ENCODE measurements at regions not wholly inside any gene's neighbourhood (a gene's known extent, or its start where the extent isn't known, plus 50 kb on each side); places are given as distances from the start of the nearest gene placed in this dataset.

DNA sequence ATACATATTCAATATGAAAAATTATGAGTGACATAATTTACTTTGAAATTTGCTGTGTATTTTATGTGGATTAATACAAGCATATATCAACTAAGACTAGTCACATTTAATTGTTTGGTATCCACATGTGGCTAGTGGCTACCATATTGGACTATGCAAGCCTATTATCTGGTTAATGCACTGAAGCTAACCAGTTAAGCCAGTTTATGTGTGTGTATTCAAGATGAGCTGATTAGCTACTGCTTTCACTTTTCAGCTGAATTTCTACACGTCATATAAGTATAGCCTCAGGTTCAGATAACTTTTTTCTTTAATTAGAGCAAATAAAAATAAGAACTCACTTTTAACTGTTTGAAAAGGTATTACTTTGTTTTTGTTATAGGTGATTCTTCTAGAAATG is 903.7 kb downstream of the TFAP2A start:
- DNase-seq = no peak

DNA sequence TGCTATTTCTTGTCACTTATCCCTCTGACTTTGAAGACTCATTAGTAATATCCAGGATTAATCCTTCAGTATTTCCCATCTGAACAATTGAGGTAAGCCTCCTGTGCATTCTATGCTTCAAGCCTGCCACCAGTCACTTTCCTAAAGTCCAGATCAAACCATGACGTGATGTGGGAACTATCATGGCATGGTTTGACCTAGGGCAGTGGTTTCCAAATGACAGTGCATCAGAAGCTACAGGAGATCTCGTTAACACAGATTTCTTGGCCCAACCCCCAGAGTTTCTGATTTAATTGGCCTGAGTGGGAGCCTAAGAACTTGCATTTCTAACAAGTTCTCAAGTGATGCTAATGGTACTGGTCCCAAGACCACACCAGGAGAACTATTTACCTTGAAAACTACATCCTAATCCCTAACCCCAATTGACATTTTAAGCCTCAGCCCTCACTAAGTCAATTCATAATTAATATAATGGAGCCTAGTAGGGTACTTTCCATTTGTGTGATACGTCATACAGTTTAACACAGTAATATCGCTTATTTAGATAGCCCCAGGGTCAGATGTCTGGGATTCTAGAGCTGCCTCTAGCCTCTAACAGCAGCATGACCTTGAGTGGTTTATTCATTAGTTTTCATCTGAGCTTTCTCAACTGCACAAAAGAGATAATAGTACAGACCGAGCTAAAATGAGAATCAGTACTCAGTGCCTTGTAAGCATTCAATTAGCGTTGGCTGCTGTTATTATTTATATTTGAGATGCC is 907.6 kb downstream of the TFAP2A start:
- no peak for DNase-seq

DNA sequence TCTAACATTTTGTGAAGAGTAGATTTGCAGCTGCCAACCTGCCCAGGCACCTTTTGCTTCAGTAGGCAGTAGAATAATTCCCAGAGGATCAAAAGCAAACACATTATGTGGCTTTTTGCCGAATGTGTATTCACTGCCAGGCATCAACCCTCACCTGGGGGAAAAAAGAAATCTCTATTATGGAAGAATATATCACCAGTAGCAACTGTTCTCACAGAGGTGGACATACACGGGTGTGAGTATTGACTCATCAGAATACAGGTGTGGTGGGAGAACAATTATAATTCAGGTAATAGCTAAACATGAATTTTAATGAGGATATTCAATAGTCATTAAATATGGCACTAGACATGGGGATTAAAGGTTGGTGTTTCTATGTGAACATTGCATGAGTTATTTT is 910.7 kb downstream of the TFAP2A start:
- DNase-seq = peak; percentile 91 to 97

DNA sequence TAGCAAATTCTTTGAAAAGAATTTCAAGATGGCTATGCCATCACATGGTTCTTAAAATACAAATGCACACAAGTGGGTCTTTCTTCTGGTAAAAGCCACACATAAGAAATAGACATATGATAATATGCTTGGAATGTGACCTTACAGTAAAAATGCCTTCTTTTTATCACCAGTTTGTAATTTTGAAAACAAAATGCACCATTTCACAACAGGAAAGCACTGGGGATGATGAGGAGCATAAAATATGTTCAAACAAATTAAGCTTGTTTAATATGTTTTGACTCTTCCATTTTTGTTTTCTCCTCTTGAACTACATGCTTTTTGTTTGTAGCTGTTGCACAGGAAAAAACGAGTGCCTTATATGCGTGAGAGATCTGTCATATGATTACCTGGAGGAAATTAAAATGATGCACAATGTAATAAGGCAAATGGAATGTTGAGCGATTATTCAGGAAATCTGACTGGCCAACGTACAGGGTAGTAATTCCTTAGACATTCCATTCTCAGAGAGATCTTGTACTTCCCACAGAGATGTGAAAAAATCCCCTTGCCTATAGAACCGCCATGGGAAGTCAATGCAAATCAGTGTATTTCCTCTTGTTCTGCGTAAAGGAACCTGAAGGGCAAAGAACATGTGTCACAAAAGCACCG is 911.6 kb downstream of the TFAP2A start:
- DNase-seq = peak in 1 of 2 experiments; percentile 59

DNA sequence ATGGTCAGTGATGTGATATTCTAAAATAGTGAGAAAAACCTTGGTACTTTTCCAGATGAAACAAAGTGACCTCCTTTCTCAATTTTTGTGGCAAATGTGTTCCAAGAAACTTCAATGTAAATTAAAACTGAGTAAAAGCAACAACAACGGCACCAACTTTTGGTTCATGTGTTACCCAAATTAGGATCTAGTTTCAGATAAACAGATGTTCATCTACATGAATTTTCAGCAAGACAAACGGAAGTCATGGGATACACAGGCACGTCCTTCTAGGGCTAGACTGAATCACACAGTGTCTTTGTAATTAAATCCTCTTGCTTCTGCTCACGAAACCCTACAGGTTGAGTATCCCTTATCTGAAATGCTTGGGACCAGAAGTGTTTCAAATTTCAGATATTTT is 915.2 kb downstream of the TFAP2A start:
- DNase-seq = no peak

DNA sequence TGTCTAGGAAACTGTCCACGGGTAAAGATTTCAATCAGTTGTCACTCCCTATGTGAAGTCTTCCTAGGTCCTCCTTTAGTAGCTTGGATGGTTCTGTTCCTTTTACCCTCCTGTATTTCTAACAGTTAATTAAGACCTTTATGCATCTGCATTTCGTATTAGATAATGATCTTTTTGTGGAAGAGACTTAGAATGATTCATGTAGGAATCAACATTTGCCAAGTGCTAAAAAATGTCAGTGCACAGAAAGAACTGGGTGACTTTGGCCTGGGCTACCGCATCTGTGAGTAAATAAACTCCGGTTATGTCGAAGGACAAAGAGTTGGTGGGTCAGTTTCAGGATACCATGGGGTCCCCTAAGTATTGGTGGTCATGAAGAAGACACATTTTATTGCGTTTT is 918.0 kb downstream of the TFAP2A start:
- no peak for DNase-seq

DNA sequence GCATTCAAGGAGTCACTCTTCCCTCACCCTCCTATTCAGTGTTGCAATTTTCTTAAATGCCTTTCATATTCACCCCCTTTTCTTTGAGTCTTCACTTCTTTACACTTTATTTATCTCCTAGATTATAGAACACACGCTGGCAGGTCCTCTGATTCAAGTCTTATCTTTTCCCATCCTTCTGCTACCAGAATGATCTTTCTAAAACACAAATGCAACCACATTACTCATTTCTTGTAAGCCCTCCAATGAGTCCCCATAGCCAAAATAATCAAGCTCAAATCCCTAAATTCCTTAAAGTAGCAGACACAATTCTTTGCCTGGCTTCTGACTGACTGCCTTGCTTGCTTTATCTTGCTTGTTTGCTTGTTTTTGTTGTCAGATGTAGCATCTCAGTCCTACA is 920.0 kb downstream of the TFAP2A start:
- DNase-seq = no peak

DNA sequence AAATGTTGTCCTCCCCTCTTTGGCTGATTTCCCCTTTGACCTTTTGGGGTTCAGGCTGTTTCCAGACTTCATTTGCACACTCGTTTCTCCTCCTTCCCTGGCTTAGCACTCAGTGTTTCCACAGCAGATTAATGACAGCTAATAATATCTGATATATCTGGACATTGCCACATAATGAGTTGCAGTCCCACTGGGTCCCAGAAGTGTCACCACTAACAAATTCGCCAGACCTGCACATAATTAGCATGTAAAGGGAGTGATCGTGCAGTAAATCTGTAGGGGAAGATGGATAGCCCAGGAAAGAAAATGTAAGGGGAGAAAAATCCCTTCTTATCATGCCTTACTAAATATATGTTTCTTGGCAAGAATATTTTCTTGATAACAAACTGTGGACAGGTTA is 922.1 kb downstream of the TFAP2A start:
- no peak for DNase-seq

DNA sequence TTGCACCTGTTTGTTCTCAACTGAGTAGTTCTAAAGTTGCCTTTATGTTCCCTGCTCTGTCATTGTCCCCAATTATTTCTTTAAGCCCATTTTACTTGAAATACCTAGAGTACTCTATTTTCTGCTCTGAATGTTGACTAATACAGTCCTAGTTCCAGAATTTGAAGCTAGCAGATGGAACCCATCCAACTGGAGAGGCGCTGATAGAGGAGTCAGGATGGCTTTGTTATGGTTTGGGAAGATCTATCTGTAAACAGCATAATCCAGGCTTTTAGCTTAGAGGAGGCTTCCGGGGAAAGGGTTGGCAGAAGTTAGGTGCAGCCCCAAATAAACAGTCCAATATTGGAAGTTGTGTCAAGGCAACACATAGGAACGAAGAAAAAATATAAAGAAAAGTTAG is 927.7 kb downstream of the TFAP2A start:
- no peak for DNase-seq

DNA sequence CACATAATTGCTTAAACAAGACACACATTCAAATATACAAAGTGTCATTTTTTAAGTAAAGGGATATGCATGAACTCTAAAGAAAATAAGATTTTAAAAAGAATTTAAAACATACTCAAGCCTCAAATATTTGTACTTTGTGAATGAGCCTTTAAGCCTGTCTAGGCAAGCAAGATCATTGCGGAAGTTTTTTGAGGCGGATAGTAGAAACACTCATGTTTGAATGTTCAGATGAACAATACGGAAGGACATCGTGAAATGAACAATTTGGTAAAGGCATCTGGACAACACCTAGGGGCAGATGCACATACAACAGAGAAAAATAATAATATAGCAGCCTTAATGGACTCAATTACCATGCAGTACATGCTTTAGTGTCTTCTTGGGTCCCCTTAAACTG is 928.9 kb downstream of the TFAP2A start:
- DNase-seq = no peak

DNA sequence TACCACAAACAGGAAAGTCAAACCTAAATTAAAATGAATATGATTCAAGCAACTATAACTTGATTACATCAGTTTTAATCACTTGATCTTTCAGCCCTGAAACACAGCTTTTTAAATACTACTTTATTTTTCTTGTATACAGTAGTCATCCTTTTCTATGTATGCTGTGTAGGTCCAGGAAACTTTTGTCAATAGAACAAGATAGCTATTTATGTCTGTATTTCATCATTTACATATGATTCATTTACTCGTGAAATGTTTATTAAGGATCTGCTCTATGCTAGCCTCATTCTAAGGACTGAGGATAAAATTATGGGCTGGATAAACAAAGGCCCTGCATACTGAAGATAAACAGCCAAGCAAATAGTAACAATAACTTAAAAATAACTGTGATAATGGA is 930.2 kb downstream of the TFAP2A start:
- DNase-seq = no peak

DNA sequence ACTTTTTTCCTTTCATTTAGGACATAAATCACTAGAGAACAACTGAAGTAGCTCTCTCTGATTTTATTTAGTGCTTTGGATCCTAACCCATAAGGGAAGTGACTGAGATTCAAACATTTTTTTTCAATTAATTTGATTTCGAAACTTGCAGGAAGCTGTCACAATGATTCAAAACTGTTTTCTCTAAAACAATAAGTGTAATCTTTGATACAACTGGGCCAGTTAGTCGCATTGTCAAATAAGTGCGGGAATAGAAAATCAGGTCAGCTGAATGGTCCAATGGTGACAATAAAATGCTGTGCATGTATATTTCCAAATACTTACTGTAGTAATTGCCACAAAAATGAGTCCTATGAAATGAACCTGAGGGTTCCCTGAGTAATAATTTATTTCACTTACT is 930.8 kb downstream of the TFAP2A start:
- no peak for DNase-seq

DNA sequence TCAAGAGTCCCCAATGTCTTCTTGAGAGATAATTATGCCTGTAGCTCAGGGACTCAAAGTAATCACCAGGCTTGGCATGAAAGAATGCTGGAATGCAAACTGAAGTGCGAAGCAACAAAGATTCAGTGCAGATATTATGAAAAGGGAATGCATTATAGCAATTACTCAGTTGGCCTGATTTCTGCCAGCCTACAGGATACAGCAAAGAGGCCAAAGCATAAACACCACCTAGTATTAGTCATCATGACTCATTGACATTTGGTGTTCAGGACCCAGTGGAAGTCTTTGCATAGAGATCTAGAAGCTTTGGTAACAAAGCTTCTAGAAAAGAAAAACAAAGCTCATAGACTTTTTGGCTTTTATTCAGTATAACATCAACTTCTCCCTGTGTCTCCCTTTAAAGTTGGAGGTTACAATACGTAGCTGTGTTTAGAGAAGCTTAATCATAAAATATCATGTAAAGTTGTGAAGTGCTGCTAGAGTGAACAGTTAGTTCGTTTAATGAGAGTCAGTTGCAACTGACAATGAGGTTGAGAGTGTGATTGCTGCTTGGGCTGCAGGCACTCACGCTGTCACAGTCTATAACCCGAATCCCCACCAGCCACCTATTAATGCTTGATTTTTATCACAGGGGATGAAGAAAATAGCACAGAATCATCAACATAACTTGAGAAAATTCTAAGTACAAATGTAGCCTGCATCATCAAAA is 932.7 kb downstream of the TFAP2A start:
- no peak for DNase-seq

DNA sequence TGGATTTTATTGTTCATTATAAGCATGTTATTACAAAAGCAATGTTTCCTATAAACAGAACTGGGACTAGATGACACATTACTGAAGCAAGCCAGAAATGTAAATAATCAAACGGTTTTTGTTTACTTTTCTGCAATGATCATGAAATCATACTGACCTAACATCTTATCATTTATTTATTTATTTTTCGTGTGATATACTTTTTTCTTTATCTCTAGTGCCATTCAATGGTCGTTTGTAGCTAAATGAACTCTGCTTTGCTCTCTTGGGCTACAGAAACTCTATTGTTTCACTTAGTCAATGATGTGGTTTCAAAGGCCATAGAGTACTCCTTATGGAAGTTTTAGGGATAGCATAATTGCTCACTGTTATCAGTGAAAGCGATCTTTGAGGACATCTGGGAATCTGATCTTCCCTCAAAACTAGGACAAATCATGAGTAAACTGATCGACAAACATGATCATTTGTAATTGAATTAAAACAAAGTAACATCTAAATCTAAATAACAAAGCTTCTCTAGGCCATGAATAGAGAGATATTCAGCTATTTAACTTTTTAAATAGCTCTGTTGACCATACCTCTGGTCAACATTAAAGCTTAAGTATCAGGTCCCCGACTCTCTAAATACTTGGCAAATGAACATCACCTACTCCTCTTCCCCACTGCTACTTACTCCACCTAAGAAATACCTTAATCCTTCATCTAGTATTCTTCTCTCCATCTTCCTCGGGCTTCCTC is 933.4 kb downstream of the TFAP2A start:
- no peak for DNase-seq

DNA sequence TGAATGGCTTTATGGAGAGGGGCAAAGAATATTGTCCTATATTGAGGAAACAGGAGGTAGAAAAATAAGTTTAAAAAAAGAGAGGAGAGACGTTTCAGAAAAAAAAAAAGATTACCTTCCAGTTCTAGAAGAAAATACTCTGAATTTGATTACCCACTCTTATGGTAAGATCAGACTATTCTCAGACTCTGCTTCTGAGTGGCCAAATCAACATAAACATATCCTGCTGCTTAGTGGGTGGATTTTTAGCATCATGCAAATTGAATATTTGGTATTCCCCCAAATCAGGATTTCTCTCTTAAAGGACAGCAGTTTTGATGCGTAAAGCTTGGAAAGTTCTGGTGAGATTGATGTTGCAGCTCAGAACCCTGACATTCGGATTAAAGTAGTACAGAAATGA is 946.6 kb downstream of the TFAP2A start:
- DNase-seq = no peak

DNA sequence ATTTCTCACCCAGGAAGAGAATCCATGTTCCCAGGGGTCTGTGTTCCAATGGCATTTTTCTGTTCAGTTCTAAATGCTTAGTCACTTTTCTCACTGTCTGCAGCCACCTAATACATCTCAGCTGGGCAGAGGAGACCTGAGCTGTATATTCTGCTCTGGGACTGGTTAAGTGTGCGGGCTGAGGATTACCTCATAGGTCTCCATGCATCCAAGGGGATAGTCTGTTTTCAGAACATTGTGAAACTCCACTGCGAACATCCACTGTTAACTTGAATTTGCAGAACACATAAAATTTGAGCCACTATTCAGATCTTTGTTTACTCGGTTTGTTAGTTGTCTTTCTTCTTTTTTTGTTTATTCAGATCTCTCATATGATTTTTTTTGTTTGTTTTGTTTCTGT is 947.1 kb downstream of the TFAP2A start:
- no peak for DNase-seq

DNA sequence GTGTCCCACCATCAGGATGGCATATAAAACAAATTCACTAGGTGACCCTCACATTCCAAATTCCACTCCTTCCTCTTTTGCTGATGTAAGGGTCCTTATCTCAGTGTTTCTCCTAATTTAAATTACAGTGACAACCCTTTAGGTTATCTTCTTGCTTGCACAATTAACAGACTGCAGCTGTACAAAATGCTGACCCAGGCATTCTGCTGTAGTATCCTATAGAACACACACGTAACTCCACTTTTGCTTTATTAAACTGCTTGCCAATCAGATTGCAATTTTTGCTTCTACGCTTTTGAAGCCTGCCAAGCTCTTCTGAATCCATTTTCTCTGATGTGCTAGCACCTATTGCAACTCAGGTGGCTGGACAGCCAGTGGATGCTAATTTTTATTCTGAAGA is 950.3 kb downstream of the TFAP2A start:
- DNase-seq = no peak

DNA sequence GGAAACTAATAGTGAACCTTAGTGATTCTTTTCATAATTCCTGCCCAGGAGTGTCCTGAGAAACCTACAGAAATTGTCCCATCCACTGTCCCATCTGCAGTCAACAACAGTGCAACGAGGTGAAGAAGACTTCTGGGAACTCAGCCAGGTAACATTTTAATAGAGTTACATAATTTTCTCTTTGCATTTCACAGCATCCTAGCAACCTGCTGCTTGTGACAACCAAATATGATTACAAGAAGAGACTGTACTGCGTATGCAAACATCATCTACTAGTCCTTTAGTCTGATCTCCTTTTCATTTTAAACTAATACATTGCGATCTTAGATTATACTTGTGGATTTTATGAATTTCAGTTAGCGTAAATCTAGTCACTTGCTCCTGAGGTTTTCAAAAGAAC is 951.6 kb downstream of the TFAP2A start:
- DNase-seq = peak in 1 of 2 experiments; percentile 33

DNA sequence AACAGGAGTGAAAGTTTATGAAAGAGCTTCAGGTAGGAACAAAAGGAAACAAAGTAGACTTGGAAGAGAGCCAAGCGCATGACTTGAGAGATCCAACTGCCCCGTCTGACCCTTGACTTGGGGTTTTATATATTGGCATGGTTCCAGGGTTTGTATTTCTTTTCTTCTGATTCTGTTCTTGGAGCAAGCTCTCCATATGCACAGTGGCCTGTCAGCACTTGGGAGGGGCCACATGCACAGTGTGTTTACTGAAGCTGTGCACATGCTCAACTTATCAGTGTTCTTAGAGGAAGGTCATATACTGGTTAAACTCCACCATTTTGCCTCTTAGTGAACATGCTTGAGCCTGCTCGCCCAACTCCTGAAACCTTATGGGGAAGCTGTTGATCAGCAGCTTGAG is 953.7 kb downstream of the TFAP2A start:
- DNase-seq = no peak

DNA sequence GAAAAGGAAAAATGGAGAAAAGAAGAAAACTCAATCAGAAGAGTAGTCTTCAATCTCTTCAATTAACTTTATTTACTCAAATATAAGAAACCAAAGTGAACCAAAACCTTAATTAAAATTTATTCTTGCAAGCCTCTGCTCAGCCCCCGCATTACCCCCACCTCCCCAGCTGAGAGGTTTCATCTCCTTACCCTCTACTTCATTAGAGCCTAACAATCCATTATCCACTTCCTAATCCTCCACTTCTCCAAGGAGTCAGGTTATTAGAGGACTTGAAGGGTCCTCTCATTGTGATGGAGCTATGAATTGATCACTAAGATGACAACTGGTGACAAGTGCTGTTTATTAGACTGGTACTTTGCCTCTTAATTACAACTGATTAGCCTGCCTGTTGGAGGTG is 956.5 kb downstream of the TFAP2A start:
- DNase-seq = no peak

DNA sequence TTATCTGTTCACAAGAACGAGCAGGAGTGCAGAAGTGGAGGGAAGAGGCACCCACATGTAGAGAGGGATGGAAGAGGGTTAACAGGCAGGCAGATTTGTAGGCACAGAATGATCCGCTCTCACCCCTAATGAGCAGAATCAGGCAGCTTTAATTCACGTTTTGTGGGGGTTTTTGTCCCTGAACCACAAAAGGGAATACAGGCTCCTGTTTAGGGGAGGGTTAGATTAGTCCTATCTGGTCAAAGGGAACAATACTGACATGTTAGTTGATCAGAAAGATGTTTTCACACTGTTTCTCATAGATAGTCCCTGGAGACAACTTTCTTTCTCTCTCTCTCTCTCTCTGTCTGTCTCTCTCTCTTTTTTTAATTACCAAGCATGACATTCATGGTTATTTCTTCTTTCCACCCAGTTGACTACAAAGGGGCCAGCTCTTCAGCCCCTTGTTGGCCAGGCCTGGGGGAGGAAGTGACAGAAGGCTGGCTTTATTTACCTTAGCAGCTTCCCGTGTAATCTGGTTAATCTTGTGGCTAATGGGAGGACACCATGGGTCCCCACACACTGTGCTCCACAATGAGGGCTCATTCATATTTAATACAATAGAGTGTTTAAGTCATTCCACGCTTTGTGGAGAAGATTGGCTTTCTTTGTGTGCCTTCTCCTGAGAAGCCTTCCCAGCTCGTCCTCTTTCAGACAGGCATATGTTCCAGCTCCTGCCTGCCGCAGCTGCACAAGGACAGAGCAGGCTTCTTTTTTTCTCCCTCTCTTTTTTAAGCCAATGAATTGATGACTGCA is 958.8 kb downstream of the TFAP2A start:
- DNase-seq = peak; percentile 69 to 70

DNA sequence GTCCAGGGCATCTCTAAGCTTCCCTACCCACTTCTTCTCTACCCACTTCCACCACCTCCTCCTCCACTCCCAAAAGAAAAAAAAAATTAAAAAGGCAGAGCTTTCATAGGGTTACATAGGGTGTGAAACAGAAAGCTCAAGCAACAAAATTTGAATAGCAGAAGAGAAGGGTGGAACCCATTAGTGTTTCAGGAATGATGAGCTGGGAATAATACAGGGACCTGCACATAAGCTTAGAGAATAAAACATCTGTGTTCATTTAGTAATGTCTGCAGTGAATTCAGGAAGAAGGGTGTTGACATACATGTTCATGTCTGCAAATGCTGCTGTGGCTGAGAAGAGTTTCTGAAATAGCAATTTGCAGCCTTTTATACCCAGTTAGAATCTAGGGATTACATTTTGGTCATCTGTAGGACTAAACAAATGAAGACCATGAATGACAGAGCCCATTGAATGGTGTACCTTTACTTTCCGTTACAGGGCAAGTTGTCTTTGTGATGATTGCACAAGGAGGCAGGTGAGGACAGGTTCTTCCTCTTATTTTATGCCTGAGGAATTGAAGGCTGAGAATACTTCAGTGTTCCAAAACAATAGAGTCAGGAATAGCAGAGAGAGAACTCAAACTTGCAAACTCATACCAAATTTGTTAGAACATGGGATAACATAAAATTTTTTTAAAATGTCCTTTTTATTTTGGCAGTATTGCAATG is 975.1 kb downstream of the TFAP2A start:
- DNase-seq = no peak
